Naive thymus-derived CD4-positive, alpha-beta T cell (primary cell): ENCODE measurements at regions not wholly inside any gene's neighbourhood (a gene's known extent, or its start where the extent isn't known, plus 50 kb on each side); places are given as distances from the start of the nearest gene placed in this dataset.
A peak's percentile ranks its signal among the peaks of the same experiment; 100 is the strongest.

Source experiments
- ATAC-seq: fragments of 150-1000 bp; cut with Tn5 transposase; 2 replicates; pipeline ENCODE4 v1.10.0; 2021; ENCODE audit warnings: mild to moderate bottlenecking, moderate library complexity
- CTCF ChIA-PET: fragments of 350-600 bp; sonication (Branson Sonifier 250); formaldehyde crosslinking; loops from one replicate; lab custom pipeline; 2021; ENCODE audit warnings: antibody characterized with exemption; lab: Charles Lee
- POLR2A ChIA-PET: fragments of 350-600 bp; sonication (Branson Sonifier 250); formaldehyde crosslinking; loops from one replicate; lab custom pipeline; 2021; ENCODE audit warnings: antibody characterized with exemption, inconsistent platforms; lab: Charles Lee
- DNase-seq, 9 donors: peaks; one replicate each; pipeline versions ENCODE4 v3.0.0 to v3.0.0-alpha.2; 2020 to 2022; ENCODE audit warnings: mixed read lengths in 1 of 9
- H3K27ac ChIP-seq: one replicate; pipeline ENCODE4 v1.7.0; 2013; ENCODE audit warnings: mild to moderate bottlenecking, low read depth, low read length, moderate library complexity
- H3K27me3 ChIP-seq, 2 donors: one replicate each; pipeline ENCODE4 v1.7.0; 2013; ENCODE audit warnings: low read length in 2 of 2, mild to moderate bottlenecking in 2 of 2, moderate library complexity in 2 of 2; ENCODE audit not compliant: control insufficient read depth in 2 of 2, insufficient read depth in 2 of 2
- H3K36me3 ChIP-seq, 3 experiments: 1 replicate in 2 of 3; 2 replicates in 1 of 3; pipeline ENCODE4 v1.7.0; 2013; ENCODE audit warnings: low read length in 3 of 3, mild to moderate bottlenecking in 3 of 3, moderate library complexity in 1 of 3; ENCODE audit not compliant: insufficient read depth in 3 of 3, control insufficient read depth in 2 of 3
- H3K4me1 ChIP-seq, 2 donors: one replicate each; pipeline ENCODE4 v1.7.0; 2013; ENCODE audit warnings: low read length in 2 of 2, mild to moderate bottlenecking in 2 of 2, moderate library complexity in 1 of 2; ENCODE audit not compliant: control insufficient read depth in 2 of 2, insufficient read depth in 2 of 2
- H3K4me3 ChIP-seq: 2 replicates; pipeline ENCODE4 v1.7.0; 2013; ENCODE audit warnings: mild to moderate bottlenecking, low read length
- H3K9me3 ChIP-seq, 3 experiments: 1 replicate in 2 of 3; 2 replicates in 1 of 3; pipeline ENCODE4 v1.7.0; 2013; ENCODE audit warnings: low read length in 3 of 3; ENCODE audit not compliant: control insufficient read depth in 2 of 3
- H3K27ac Mint-ChIP-seq, 9 donors: one replicate each; pipeline ENCODE4 v1.8.0; 2020 to 2022; ENCODE audit warnings: mixed read lengths in 9 of 9, mild to moderate bottlenecking in 8 of 9, moderate library complexity in 5 of 9, inconsistent platforms in 2 of 9
- H3K27me3 Mint-ChIP-seq, 5 donors: one replicate each; pipeline ENCODE4 v1.8.0; 2021 to 2022; ENCODE audit warnings: mixed read lengths in 5 of 5, mild to moderate bottlenecking in 1 of 5
- H3K36me3 Mint-ChIP-seq, 5 donors: one replicate each; pipeline ENCODE4 v1.8.0; 2020 to 2022; ENCODE audit warnings: mixed read lengths in 5 of 5, mild to moderate bottlenecking in 3 of 5, inconsistent platforms in 1 of 5
- H3K4me1 Mint-ChIP-seq, 7 donors: one replicate each; pipeline ENCODE4 v1.8.0; 2020 to 2022; ENCODE audit warnings: mixed read lengths in 7 of 7, mild to moderate bottlenecking in 3 of 7, inconsistent platforms in 1 of 7
- H3K4me3 Mint-ChIP-seq, 10 donors: one replicate each; pipeline ENCODE4 v1.8.0; 2020 to 2022; ENCODE audit warnings: mild to moderate bottlenecking in 10 of 10, mixed read lengths in 10 of 10, moderate library complexity in 6 of 10, inconsistent platforms in 2 of 10
- H3K9me3 Mint-ChIP-seq, 11 donors: one replicate each; pipeline ENCODE4 v1.8.0; 2020 to 2022; ENCODE audit warnings: mixed read lengths in 11 of 11, mild to moderate bottlenecking in 4 of 11, inconsistent platforms in 1 of 11, moderate library complexity in 1 of 11
- intact Hi-C, 2 donors: fragments of 100-400 bp; cut with micrococcal nuclease; formaldehyde crosslinking; loops; one replicate each; pipeline ENCODE4 v1.15.1; 2023

DNA sequence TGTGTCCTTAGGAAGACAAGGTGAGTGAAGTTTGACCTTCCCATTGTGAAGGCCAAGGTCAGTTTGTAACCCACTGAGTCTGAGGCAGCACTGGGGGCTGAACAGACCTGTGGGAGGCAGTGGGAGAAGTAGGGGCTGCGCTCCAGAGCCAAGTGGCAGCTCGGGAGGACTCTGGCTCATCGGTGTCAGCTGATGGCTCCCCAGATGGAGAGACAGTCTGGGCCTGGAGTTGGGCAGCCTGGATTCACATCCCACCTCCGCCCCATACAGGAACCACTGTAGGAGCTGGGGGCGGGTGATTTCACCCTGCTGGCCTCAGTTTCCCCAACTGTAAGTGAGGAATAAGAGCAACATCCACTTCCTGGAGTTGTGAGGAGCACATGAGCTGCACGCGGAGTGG, 128.4 kb downstream of the FOXL1 start:
- Mint-ChIP-seq H3K9me3 (peaks cover 0 to 6% (median 1%) of the 10 kb centered on the region in 11 donors), H3K27me3 (peaks cover 0 to 14% (median 6%) of the 10 kb centered on the region in 5 donors)
- POLR2A ChIA-PET = no interaction called here

DNA sequence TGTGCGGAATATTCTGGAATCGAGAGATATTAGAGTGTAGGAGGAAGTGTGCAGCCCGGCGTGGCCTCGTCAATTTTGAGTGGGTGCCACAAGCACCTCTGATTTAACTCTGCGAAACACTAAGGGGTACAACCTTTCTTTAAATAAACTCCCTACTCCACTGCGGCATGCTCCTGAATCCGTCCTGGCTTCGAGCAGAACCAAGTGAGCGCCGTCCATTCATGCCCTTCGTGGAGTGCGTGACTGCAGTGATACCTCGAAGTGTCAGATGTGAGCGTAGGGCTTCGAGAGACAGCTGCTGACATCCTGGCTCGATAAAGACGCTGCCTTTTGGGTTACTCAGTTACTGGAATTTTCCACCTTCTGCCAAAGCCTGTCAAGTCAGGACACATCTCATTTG, 128.8 kb downstream of the FOXL1 start:
- H3K4me1 Mint-ChIP-seq = no peaks in the 10 kb centered on the region
- CTCF ChIA-PET = no interaction called here
- Histone ChIP-seq H3K36me3 (no peaks in the 10 kb centered on the region), H3K4me1 (no peaks in the 10 kb centered on the region), H3K9me3 (no peaks in the 10 kb centered on the region), H3K4me3 (no peak overlapping the region), H3K27ac (no peak overlapping the region), H3K27me3 (no peaks in the 10 kb centered on the region)
- H3K4me3 Mint-ChIP-seq = no peak overlapping the region
- POLR2A ChIA-PET = no interaction called here
- intact Hi-C loops = no loop called here
- DNase-seq (no peak), ATAC-seq (no peak)
- H3K27me3 Mint-ChIP-seq = peaks cover 0 to 16% (median 7%) of the 10 kb centered on the region in 5 donors
- no peak overlapping the region for H3K27ac Mint-ChIP-seq
- peaks cover 0 to 6% (median 1%) of the 10 kb centered on the region in 11 donors for H3K9me3 Mint-ChIP-seq
- no peaks in the 10 kb centered on the region for H3K36me3 Mint-ChIP-seq

More for the DNA sequence above, 128.4 kb downstream of the FOXL1 start:
- H3K4me1 Mint-ChIP-seq = no peaks in the 10 kb centered on the region
- no peak overlapping the region for H3K27ac Mint-ChIP-seq
- Histone ChIP-seq H3K27me3 (no peaks in the 10 kb centered on the region), H3K4me3 (no peak overlapping the region), H3K9me3 (no peaks in the 10 kb centered on the region), H3K4me1 (no peaks in the 10 kb centered on the region), H3K36me3 (no peaks in the 10 kb centered on the region), H3K27ac (no peak overlapping the region)
- ATAC-seq = no peak
- no peak overlapping the region for H3K4me3 Mint-ChIP-seq
- CTCF ChIA-PET = no interaction called here
- intact Hi-C loops = no loop called here
- H3K36me3 Mint-ChIP-seq = no peaks in the 10 kb centered on the region
- no peak for DNase-seq

- no peak overlapping the region for H3K4me3 Mint-ChIP-seq
- H3K27ac Mint-ChIP-seq = no peak overlapping the region
- no peaks in the 10 kb centered on the region for H3K36me3 ChIP-seq
- no peak for ATAC-seq
- no peaks in the 10 kb centered on the region for H3K27me3 ChIP-seq
- H3K4me1 ChIP-seq = no peaks in the 10 kb centered on the region
- H3K9me3 Mint-ChIP-seq = peaks cover 0 to 6% (median 1%) of the 10 kb centered on the region in 11 donors
- H3K36me3 Mint-ChIP-seq = no peaks in the 10 kb centered on the region
- H3K9me3 ChIP-seq = no peaks in the 10 kb centered on the region
- no peak for DNase-seq
- no peak overlapping the region for H3K4me3 ChIP-seq
- H3K4me1 Mint-ChIP-seq = no peaks in the 10 kb centered on the region
- ChIA-PET CTCF (no interaction called here), POLR2A (no interaction called here)
- intact Hi-C loops = no loop called here
- no peak overlapping the region for H3K27ac ChIP-seq
- H3K27me3 Mint-ChIP-seq = peaks cover 0 to 16% (median 7%) of the 10 kb centered on the region in 5 donors
Measured at GRCh38 chr16:86707581-86707980, 129.2 kb downstream of the FOXL1 start.

DNA sequence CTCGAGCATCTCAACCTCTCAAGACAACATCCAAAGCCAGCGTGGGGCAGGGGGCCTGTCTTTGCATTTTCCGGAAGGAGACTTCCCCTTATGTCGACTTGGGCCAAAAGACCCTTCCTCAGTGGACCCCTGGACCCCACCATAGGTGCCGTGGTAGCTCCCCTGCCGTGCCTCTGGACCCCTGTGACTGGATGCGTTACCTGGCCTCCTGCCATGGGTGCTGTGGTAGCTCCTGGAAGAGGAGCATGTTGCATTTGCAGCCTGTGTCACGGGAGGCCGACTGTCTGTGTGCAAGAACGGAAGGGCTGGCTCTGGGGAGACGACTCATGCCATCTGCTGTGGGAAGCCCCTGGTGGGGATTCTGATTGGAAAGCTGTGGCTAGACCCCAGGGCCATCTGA, 130.1 kb downstream of the FOXL1 start:
- H3K36me3 Mint-ChIP-seq = no peaks in the 10 kb centered on the region
- DNase-seq = no peak
- Histone ChIP-seq H3K4me3 (no peak overlapping the region), H3K9me3 (no peaks in the 10 kb centered on the region), H3K36me3 (no peaks in the 10 kb centered on the region), H3K27ac (no peak overlapping the region), H3K27me3 (no peaks in the 10 kb centered on the region), H3K4me1 (no peaks in the 10 kb centered on the region)
- peaks cover 0 to 6% (median under 1%) of the 10 kb centered on the region in 11 donors for H3K9me3 Mint-ChIP-seq
- CTCF ChIA-PET = no interaction called here
- no peak overlapping the region for H3K27ac Mint-ChIP-seq
- POLR2A ChIA-PET = no interaction called here
- peaks cover 0 to 16% (median 7%) of the 10 kb centered on the region in 5 donors for H3K27me3 Mint-ChIP-seq
- intact Hi-C loops = no loop called here
- ATAC-seq = no peak
- no peaks in the 10 kb centered on the region for H3K4me1 Mint-ChIP-seq
- H3K4me3 Mint-ChIP-seq = no peak overlapping the region

GRCh38 chr16:86709103-86709502, 130.8 kb downstream of the FOXL1 start:
- no peaks in the 10 kb centered on the region for H3K4me1 Mint-ChIP-seq
- intact Hi-C loops = no loop called here
- H3K27ac Mint-ChIP-seq = peak overlapping the region in 1 of 9 donors; percentile 63
- no peak for ATAC-seq
- no peaks in the 10 kb centered on the region for H3K9me3 ChIP-seq
- H3K4me3 Mint-ChIP-seq = no peak overlapping the region
- ChIA-PET CTCF (no interaction called here), POLR2A (no interaction called here)
- H3K36me3 Mint-ChIP-seq = no peaks in the 10 kb centered on the region
- no peak for DNase-seq
- H3K27me3 Mint-ChIP-seq = peaks cover 0 to 19% (median 7%) of the 10 kb centered on the region in 5 donors
- H3K36me3 ChIP-seq = no peaks in the 10 kb centered on the region
- no peaks in the 10 kb centered on the region for H3K27me3 ChIP-seq
- peaks cover 0 to 8% (median 0%) of the 10 kb centered on the region in 11 donors for H3K9me3 Mint-ChIP-seq
- no peak overlapping the region for H3K27ac ChIP-seq
- no peak overlapping the region for H3K4me3 ChIP-seq
- no peaks in the 10 kb centered on the region for H3K4me1 ChIP-seq

- intact Hi-C loops = no loop called here
- ATAC-seq (no peak), DNase-seq (no peak)
- ChIA-PET CTCF (no interaction called here), POLR2A (no interaction called here)
- Mint-ChIP-seq H3K27ac (no peak overlapping the region), H3K36me3 (no peaks in the 10 kb centered on the region), H3K27me3 (peaks cover 0 to 24% (median 7%) of the 10 kb centered on the region in 5 donors), H3K4me3 (no peak overlapping the region), H3K4me1 (no peaks in the 10 kb centered on the region), H3K9me3 (peaks cover 0 to 9% (median 0%) of the 10 kb centered on the region in 11 donors)
- Histone ChIP-seq H3K27ac (no peak overlapping the region), H3K27me3 (no peaks in the 10 kb centered on the region), H3K4me1 (no peaks in the 10 kb centered on the region), H3K9me3 (no peaks in the 10 kb centered on the region), H3K4me3 (no peak overlapping the region), H3K36me3 (no peaks in the 10 kb centered on the region)
Measured at GRCh38 chr16:86709902-86710601, 131.7 kb downstream of the FOXL1 start.

GRCh38 chr16:86710602-86710950, 132.2 kb downstream of the FOXL1 start:
- Mint-ChIP-seq H3K4me3 (no peak overlapping the region), H3K9me3 (peaks cover 0 to 9% (median 0%) of the 10 kb centered on the region in 11 donors), H3K27ac (no peak overlapping the region), H3K36me3 (no peaks in the 10 kb centered on the region), H3K4me1 (no peaks in the 10 kb centered on the region), H3K27me3 (peaks cover 0 to 30% (median 8%) of the 10 kb centered on the region in 5 donors)
- intact Hi-C loops = no loop called here
- ChIA-PET POLR2A (no interaction called here), CTCF (no interaction called here)
- H3K9me3 ChIP-seq = no peaks in the 10 kb centered on the region
- H3K27ac ChIP-seq = no peak overlapping the region
- H3K4me1 ChIP-seq = no peaks in the 10 kb centered on the region
- ATAC-seq = no peak
- H3K4me3 ChIP-seq = no peak overlapping the region
- no peaks in the 10 kb centered on the region for H3K36me3 ChIP-seq
- H3K27me3 ChIP-seq = no peaks in the 10 kb centered on the region
- no peak for DNase-seq
